GM13976 (cell line): ENCODE measurements at regions not wholly inside any gene's neighbourhood (a gene's known extent, or its start where the extent isn't known, plus 50 kb on each side); places are given as distances from the start of the nearest gene placed in this dataset.

Experiments
- DNase-seq: peaks from one replicate; pipeline ENCODE4 v3.0.0; 2012; ENCODE audit warnings: low spot score
- in situ Hi-C: fragments of 300-500 bp; cut with MboI; formaldehyde crosslinking; loops from one replicate; pipeline ENCODE4 v1.12.0; 2022; ENCODE audit warnings: low sequenced_read_pairs, mixed read lengths, inconsistent platforms; ENCODE audit not compliant: unreplicated experiment
- TF ChIP-seq, protein P1 (sequence below): IDR thresholded peaks from 2 replicates; pipeline ENCODE4 v1.5.1; 2012; ENCODE audit warnings: borderline replicate concordance, mild to moderate bottlenecking; ENCODE audit not compliant: insufficient read depth; ENCODE audit errors: extremely low read depth, missing control alignments, control extremely low read depth

DNA sequence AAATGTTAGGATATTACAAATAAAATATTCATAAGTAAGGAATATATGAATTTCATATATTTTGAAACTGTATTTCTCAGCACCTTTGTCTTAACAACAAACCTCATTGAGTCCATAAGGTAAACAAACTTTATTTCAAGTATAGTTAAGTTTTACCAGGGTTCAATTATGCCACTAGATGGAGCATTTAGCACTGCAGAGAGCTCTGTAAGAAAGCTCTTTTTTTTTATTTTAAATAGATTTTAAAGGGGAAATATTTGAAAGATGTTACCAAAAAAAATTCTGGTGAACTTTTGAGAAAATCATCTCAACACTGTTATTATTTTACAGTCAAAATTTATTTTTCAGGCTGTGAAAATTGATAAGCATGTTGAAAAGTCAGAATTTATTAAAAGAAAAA is 955.2 kb upstream of the EYS start:
- in situ Hi-C loops = no loop called here
- TF ChIP-seq, protein P1, sequence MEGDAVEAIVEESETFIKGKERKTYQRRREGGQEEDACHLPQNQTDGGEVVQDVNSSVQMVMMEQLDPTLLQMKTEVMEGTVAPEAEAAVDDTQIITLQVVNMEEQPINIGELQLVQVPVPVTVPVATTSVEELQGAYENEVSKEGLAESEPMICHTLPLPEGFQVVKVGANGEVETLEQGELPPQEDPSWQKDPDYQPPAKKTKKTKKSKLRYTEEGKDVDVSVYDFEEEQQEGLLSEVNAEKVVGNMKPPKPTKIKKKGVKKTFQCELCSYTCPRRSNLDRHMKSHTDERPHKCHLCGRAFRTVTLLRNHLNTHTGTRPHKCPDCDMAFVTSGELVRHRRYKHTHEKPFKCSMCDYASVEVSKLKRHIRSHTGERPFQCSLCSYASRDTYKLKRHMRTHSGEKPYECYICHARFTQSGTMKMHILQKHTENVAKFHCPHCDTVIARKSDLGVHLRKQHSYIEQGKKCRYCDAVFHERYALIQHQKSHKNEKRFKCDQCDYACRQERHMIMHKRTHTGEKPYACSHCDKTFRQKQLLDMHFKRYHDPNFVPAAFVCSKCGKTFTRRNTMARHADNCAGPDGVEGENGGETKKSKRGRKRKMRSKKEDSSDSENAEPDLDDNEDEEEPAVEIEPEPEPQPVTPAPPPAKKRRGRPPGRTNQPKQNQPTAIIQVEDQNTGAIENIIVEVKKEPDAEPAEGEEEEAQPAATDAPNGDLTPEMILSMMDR = no peak
- no peak for DNase-seq

DNA sequence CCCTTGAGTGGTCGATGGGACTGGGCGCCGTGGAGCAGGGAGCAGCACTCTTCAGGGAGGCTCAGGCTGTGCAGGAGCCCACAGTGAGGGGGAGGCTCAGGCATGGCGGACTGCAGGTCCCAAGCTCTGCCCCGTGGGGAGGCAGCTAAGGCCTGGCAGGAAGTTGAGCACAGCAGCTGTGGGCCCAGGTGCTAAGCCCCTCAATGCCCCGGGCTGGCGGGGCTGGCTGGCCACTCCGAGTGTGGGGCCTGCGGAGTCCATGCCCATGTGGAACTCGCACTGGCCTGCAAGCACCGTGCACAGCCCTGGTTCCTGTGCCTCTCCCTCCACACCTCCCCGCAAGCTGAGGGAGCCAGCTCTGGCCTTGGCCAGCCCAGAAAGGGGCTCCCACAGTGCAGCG is 948.4 kb upstream of the EYS start:
- TF ChIP-seq, protein P1 = no peak
- in situ Hi-C loops = no loop called here
- DNase-seq = no peak

DNA sequence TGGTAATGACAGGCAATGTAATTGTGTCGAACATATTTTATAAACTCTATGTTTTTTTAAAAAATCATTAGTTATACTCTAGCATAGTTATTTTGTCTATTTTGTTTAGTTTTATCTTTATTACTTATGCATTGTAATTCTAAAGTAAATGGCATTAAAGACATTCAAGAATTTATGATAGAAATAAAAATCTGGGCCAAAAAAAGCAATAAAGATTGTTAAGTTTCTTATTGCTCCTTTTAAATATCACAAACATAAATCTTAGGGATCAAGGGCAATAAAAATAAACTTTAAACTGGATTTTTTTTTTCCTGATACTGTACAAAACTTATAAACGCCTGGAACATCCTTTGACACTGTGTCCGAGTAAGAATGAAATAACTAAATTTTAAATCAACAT is 931.5 kb upstream of the EYS start:
- TF ChIP-seq, protein P1 = no peak
- no peak for DNase-seq
- in situ Hi-C loops = no loop called here

DNA sequence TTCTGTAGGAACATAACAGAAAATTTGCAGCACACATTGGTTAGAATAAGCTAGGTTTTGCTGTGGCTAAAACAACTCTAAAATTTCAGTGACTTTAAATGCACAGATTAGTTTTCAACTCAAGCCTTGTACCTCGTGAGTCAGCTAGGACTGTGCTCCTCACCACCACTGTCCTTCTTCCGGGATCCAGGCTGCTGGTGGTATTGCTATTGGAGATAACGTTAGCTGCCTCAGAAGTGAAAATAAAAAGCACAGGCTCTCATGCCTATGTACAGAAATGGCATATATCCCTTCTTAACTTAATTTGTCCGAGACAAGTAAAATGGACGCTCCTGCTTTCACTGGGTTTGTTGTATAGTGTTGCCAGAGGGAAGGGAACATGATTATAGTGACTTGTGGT is 931.1 kb upstream of the EYS start:
- in situ Hi-C loops = no loop called here
- DNase-seq = no peak
- TF ChIP-seq, protein P1 = no peak

DNA sequence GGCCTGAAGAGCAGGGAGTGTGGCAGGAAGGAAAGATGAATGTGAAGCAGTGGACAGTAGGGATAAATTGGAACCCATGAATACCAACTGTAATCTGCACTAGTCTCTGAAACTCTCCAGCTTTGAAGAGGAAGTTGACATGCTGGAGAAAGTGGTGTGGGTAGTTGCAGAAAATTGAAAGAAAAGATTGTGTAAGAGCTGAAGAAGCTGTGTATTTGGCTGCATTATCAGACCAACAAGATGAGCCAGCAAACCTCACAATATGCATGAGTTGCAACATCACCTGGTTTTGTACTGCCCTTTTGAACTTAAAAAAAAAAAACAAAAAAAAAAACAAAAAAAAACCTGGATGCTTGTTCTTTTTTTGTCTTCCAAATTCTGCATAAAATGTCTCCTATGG is 921.9 kb upstream of the EYS start:
- in situ Hi-C loops = no loop called here
- no peak for DNase-seq

DNA sequence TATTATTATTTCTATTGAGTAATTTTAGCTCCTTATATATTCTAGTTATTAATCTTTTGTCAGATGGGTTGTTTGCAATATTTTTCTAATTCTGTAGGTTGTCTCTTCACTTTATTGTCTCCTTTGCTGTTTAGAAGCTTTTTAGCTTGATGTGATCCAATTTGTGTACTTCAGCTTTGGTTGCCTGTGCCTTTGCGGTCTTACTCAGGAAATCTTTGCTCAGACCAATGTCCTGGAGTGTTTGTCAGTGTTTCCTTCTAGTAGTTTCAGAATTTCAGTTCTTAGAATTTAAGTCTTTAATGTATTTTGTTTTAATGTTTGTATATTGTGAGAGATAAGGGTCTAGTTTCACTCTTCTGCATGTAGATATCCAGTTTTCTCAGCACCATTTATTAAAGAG is 916.0 kb upstream of the EYS start:
- TF ChIP-seq, protein P1 = no peak
- in situ Hi-C loops = no loop called here
- no peak for DNase-seq

More for the DNA sequence above, 921.9 kb upstream of the EYS start:
- TF ChIP-seq, protein P1 = no peak

DNA sequence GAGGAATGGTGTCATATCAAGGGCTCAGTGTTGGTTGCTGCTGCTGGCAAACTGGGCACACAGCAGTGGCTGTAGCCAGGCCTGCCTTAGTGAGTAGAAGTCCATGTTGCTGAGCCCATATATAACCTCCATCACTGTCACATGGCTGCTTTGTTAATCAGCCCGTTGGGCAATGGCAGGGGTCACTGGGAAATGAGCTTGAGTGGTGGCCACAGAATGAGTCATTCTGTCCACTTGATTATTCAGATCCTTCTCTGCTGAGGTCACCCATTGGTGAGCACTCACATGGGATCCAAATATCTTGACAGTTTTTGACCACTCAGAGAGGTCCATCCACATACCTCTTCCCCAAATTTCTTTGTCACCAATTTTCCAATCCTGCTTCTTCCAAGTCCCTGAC is 898.9 kb upstream of the EYS start:
- DNase-seq = no peak
- TF ChIP-seq, protein P1 = no peak
- in situ Hi-C loops = no loop called here
